ENCODE measurements at regions not wholly inside any gene's neighbourhood (a gene's known extent, or its start where the extent isn't known, plus 50 kb on each side); places are given as distances from the start of the nearest gene placed in this dataset.

GRCh38 chr2:15761910-15762309 is 170.2 kb downstream of the DDX1 start:
- POLR2A ChIA-PET (ENCODE audit: partially characterized antibody) = no interaction called here
- no peak for TF ChIP-seq SIN3A (conservative IDR thresholded peaks at IDR 0.05 in 1 of 2, IDR thresholded peaks at IDR 0.05 in 1 of 2; ENCODE audit: low read depth in 1 of 2, low read length in 2 of 2)
- no peak for TF ChIP-seq TBP (IDR thresholded peaks at IDR 0.05; ENCODE audit: low read depth, low read length)
- TF ChIP-seq CREB1 (IDR thresholded peaks at IDR 0.05) = no peak
- no peak for TF ChIP-seq MAFK (IDR thresholded peaks at IDR 0.05; ENCODE audit: low read depth, low read length)
- TF ChIP-seq, protein P1, sequence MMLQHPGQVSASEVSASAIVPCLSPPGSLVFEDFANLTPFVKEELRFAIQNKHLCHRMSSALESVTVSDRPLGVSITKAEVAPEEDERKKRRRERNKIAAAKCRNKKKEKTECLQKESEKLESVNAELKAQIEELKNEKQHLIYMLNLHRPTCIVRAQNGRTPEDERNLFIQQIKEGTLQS (IDR thresholded peaks at IDR 0.05; ENCODE audit: insufficient read depth, low read depth, low read length) = no peak
- TF ChIP-seq TCF12 (IDR thresholded peaks at IDR 0.05; ENCODE audit: low read depth, low read length) = no peak
- TF ChIP-seq, protein P2, sequence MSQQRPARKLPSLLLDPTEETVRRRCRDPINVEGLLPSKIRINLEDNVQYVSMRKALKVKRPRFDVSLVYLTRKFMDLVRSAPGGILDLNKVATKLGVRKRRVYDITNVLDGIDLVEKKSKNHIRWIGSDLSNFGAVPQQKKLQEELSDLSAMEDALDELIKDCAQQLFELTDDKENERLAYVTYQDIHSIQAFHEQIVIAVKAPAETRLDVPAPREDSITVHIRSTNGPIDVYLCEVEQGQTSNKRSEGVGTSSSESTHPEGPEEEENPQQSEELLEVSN (IDR thresholded peaks at IDR 0.05) = no peak
- TF ChIP-seq RNF2 (IDR thresholded peaks at IDR 0.05; ENCODE audit: borderline replicate concordance, low read depth, low read length, missing control alignments, poor library complexity, severe bottlenecking) = no peak
- TF ChIP-seq USF2 (IDR thresholded peaks at IDR 0.05; ENCODE audit: low read length) = no peak
- no peak for TF ChIP-seq RFX5 (IDR thresholded peaks at IDR 0.05; ENCODE audit: borderline replicate concordance, low read depth, low read length)
- TF ChIP-seq RAD21 (IDR thresholded peaks at IDR 0.05 in 1 of 2, conservative IDR thresholded peaks at IDR 0.05 in 1 of 2; ENCODE audit: low read depth in 2 of 2, low read length in 2 of 2) = no peak

More at GRCh38 chr2:15761910-15762309, 170.2 kb downstream of the DDX1 start:
- CTCF ChIA-PET (ENCODE audit: partially characterized antibody) = interaction anchor here (1.3 to 3.2 kb wide), 2 partner anchors 13 kb away, joined by 4 to 23 read pairs; no protein-coding TSS in a partner anchor
- Histone ChIP-seq H3K79me2 (ENCODE audit: control insufficient read depth in 1 of 2, insufficient read depth in 2 of 2, low read length in 2 of 2) (no peaks in the 10 kb centered on the region), H2BK20ac (ENCODE audit: low read length) (no peak overlapping the region), H2AK5ac (ENCODE audit: low read depth, low read length) (no peak overlapping the region), H2AFZ (ENCODE audit: low read length) (no peak overlapping the region), H2BK120ac (replicated peaks; ENCODE audit: low read depth, low read length) (no peak overlapping the region), H3K4me1 (replicated peaks in 1 of 4; ENCODE audit: control insufficient read depth in 3 of 4, insufficient read depth in 4 of 4, low read length in 3 of 4) (peaks cover 0 to 6% (median 0%) of the 10 kb centered on the region in 4 experiments; a peak in 1 of 7 replicates), H3K36me3 (ENCODE audit: control insufficient read depth in 2 of 4, insufficient read depth in 4 of 4, low read length in 3 of 4) (no peaks in the 10 kb centered on the region), H3K27ac (ENCODE audit: low read depth, low read length) (no peak overlapping the region), H3K9ac (replicated peaks in 1 of 4; ENCODE audit: extremely low read depth in 1 of 4, low read depth in 3 of 4, low read length in 3 of 4) (no peak overlapping the region), H2BK15ac (ENCODE audit: low read length) (no peak overlapping the region), H3K79me1 (ENCODE audit: low read depth, low read length) (no peaks in the 10 kb centered on the region), H3K4me3 (ENCODE audit: extremely low read depth in 1 of 4, insufficient read depth in 2 of 4, low read depth in 3 of 4, low read length in 4 of 4) (no peak overlapping the region), H3K14ac (ENCODE audit: insufficient read length) (no peak overlapping the region), H2BK12ac (ENCODE audit: low read depth, low read length) (no peak overlapping the region), H3K23ac (ENCODE audit: insufficient read length) (no peak overlapping the region), H3K4me2 (ENCODE audit: insufficient read depth in 1 of 2, low read depth in 2 of 2, low read length in 2 of 2) (no peak overlapping the region), H4K20me1 (replicated peaks in 1 of 2; ENCODE audit: control insufficient read depth in 1 of 2, insufficient read depth in 2 of 2, low read length in 2 of 2) (no peaks in the 10 kb centered on the region), H3K56ac (replicated peaks; ENCODE audit: insufficient read length, low read depth, low read length) (no peak overlapping the region), H4K5ac (ENCODE audit: insufficient read length, low read depth, low read length) (no peak overlapping the region), H3K18ac (ENCODE audit: extremely low read depth, low read length) (no peak overlapping the region), H3K9me3 (ENCODE audit: insufficient read depth in 2 of 2, low read depth in 1 of 2, low read length in 1 of 2) (peaks cover 0 to 3% of the 10 kb centered on the region in 2 experiments; a peak in 1 of 4 replicates), H4K8ac (ENCODE audit: extremely low read depth, insufficient read depth, low read length) (no peak overlapping the region), H4K91ac (replicated peaks; ENCODE audit: insufficient read length, low read length) (no peak overlapping the region), H2BK5ac (ENCODE audit: low read depth, low read length) (no peak overlapping the region), H3K23me2 (ENCODE audit: low read depth, low read length) (no peaks in the 10 kb centered on the region), H3K27me3 (replicated peaks in 1 of 4; ENCODE audit: control insufficient read depth in 3 of 4, extremely low read depth in 1 of 4, insufficient read depth in 3 of 4, low read length in 3 of 4) (no peaks in the 10 kb centered on the region; a peak in 1 of 7 replicates), H3K4ac (replicated peaks; ENCODE audit: insufficient read length, low read depth, low read length) (no peak overlapping the region)
- FAIRE-seq = no peak
- DNase-seq (ENCODE audit: low read depth in 1 of 2, low spot score in 2 of 2) = peak in 1 of 2 experiments; percentile 7
- 82% methylated on average over 3 of the region's 3 CpGs; no CpG with 5 or more reads in 1 of the 2 experiments for WGBS, 2 experiments (ENCODE audit: extremely low coverage in 1 of 2, insufficient coverage in 1 of 2, insufficient read length in 1 of 2, insufficient replicate concordance in 2 of 2, low coverage in 1 of 2, low lambda C conversion rate in 2 of 2, missing lambda C conversion rate in 1 of 2)
